ENCODE measurements at regions not wholly inside any gene's neighbourhood (a gene's known extent, or its start where the extent isn't known, plus 50 kb on each side); places are given as distances from the start of the nearest gene placed in this dataset.

DNA sequence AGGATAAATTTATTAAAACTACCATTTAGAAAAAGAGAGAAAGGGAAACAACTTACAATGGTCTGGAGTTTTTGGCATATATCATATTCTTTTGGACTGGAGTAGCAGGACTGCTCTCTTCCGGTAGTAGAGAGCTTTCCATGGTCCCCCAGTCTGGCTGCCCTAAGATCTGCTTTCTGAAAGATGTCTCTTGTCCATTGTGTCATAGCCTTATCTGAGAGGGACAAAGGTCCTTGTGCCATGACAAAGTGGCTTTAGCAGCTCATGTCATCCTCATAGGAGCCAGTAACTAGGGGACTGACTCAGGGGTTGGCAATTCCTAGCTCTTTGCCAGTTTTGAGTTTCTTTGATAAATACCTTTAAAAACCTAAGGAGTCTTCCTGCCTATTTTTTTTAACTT, 505.5 kb upstream of the ZEB2 start:
- TF ChIP-seq POLR2A (IDR thresholded peaks at IDR 0.05): no peak
- TF ChIP-seq, protein P1, sequence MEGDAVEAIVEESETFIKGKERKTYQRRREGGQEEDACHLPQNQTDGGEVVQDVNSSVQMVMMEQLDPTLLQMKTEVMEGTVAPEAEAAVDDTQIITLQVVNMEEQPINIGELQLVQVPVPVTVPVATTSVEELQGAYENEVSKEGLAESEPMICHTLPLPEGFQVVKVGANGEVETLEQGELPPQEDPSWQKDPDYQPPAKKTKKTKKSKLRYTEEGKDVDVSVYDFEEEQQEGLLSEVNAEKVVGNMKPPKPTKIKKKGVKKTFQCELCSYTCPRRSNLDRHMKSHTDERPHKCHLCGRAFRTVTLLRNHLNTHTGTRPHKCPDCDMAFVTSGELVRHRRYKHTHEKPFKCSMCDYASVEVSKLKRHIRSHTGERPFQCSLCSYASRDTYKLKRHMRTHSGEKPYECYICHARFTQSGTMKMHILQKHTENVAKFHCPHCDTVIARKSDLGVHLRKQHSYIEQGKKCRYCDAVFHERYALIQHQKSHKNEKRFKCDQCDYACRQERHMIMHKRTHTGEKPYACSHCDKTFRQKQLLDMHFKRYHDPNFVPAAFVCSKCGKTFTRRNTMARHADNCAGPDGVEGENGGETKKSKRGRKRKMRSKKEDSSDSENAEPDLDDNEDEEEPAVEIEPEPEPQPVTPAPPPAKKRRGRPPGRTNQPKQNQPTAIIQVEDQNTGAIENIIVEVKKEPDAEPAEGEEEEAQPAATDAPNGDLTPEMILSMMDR (IDR thresholded peaks at IDR 0.05): no peak
